ENCODE measurements at regions not wholly inside any gene's neighbourhood (a gene's known extent, or its start where the extent isn't known, plus 50 kb on each side); places are given as distances from the start of the nearest gene placed in this dataset.

GRCh38 chr15:87394676-87395075, 861.9 kb downstream of the NTRK3 start:
- Histone ChIP-seq H3K36me3 (no peaks in the 10 kb centered on the region), H3K27me3 (no peaks in the 10 kb centered on the region), H3K27ac (no peak overlapping the region), H3K4me1 (no peaks in the 10 kb centered on the region), H3K9me3 (peaks cover 0 to 19% (median 6%) of the 10 kb centered on the region in 11 donors), H3K4me3 (no peak overlapping the region)
- ATAC-seq (no peak), DNase-seq (no peak)
- WGBS, 2 donors, result 73 to 81% methylated on average over 3 of the region's 3 CpGs
- no peak for TF ChIP-seq CTCF (IDR thresholded peaks at IDR 0.05)
- intact Hi-C loops (cut with DNase I), result no loop called here

GRCh38 chr15:87387766-87388165, 868.8 kb downstream of the NTRK3 start:
- intact Hi-C loops (cut with DNase I), result no loop called here

GRCh38 chr15:87374339-87374738, 882.2 kb downstream of the NTRK3 start:
- 47 to 66% methylated on average over 3 of the region's 3 CpGs for WGBS, 2 donors
- ATAC-seq (no peak), DNase-seq (no peak)
- H3K27me3 ChIP-seq, result no peaks in the 10 kb centered on the region
- H3K36me3 ChIP-seq, result no peaks in the 10 kb centered on the region
- peaks cover 0 to 25% (median 4%) of the 10 kb centered on the region in 11 donors for H3K9me3 ChIP-seq
- no peak for TF ChIP-seq CTCF (IDR thresholded peaks at IDR 0.05)
- H3K4me1 ChIP-seq, result no peaks in the 10 kb centered on the region
- intact Hi-C loops (cut with DNase I), result no loop called here
- H3K4me3 ChIP-seq, result no peak overlapping the region
- no peak overlapping the region for H3K27ac ChIP-seq

More at GRCh38 chr15:87387766-87388165, 868.8 kb downstream of the NTRK3 start:
- ATAC-seq, result no peak
- H3K27ac ChIP-seq, result no peak overlapping the region
- no peak for TF ChIP-seq CTCF (IDR thresholded peaks at IDR 0.05)
- peaks cover 0 to 8% (median 0%) of the 10 kb centered on the region in 11 donors for H3K9me3 ChIP-seq
- DNase-seq, result no peak
- no peaks in the 10 kb centered on the region for H3K4me1 ChIP-seq
- H3K4me3 ChIP-seq, result no peak overlapping the region
- H3K27me3 ChIP-seq, result no peaks in the 10 kb centered on the region
- no peaks in the 10 kb centered on the region for H3K36me3 ChIP-seq
- WGBS, 2 donors, result 77 to 90% methylated on average over 2 of the region's 2 CpGs

- no peak for TF ChIP-seq CTCF (IDR thresholded peaks at IDR 0.05)
- intact Hi-C loops (cut with DNase I), result no loop called here
These were observed 887.3 kb downstream of the NTRK3 start for GRCh38 chr15:87369269-87369668.

More at GRCh38 chr15:87369269-87369668, 887.3 kb downstream of the NTRK3 start:
- ATAC-seq (no peak), DNase-seq (no peak)
- Histone ChIP-seq H3K4me1 (no peaks in the 10 kb centered on the region), H3K27ac (no peak overlapping the region), H3K27me3 (no peaks in the 10 kb centered on the region), H3K36me3 (no peaks in the 10 kb centered on the region), H3K4me3 (no peak overlapping the region), H3K9me3 (peaks cover 0 to 21% (median 0%) of the 10 kb centered on the region in 11 donors)
